ENCODE measurements at regions not wholly inside any gene's neighbourhood (a gene's known extent, or its start where the extent isn't known, plus 50 kb on each side); places are given as distances from the start of the nearest gene placed in this dataset.

DNA sequence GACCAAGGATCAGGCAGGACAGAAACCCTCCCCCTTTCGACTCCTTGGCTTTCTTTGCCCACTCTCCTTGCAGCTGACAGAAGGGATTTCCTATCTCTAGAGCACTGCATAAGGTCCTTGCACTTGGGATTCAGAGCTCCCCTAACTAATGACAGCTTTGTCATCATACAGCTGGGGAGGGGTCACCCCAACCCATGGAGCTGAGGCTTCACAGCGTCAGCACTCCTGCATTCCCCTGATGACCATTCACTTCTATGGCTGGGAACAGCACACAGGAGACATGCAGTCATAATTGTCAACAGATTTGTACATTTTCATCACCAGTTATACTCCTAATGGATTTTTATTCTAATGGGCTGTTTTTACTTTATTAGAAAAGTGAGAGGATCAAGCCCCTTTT, 161.7 kb upstream of the C1orf87 start:
- 69 to 78% (median 77%) methylated on average over 2 of the region's 2 CpGs for WGBS, 3 donors
- ATAC-seq (no peak), DNase-seq (no peak)
- Histone ChIP-seq H3K36me3 (ENCODE audit: insufficient read depth in 1 of 2, low read depth in 1 of 2) (no peaks in the 10 kb centered on the region), H3K4me3 (no peak overlapping the region), H3K27me3 (ENCODE audit: insufficient read depth in 3 of 3, low read length in 2 of 3) (no peaks in the 10 kb centered on the region), H3K27ac (no peak overlapping the region), H3K9me3 (no peaks in the 10 kb centered on the region), H3K4me1 (no peaks in the 10 kb centered on the region)
- TF ChIP-seq, protein P1, sequence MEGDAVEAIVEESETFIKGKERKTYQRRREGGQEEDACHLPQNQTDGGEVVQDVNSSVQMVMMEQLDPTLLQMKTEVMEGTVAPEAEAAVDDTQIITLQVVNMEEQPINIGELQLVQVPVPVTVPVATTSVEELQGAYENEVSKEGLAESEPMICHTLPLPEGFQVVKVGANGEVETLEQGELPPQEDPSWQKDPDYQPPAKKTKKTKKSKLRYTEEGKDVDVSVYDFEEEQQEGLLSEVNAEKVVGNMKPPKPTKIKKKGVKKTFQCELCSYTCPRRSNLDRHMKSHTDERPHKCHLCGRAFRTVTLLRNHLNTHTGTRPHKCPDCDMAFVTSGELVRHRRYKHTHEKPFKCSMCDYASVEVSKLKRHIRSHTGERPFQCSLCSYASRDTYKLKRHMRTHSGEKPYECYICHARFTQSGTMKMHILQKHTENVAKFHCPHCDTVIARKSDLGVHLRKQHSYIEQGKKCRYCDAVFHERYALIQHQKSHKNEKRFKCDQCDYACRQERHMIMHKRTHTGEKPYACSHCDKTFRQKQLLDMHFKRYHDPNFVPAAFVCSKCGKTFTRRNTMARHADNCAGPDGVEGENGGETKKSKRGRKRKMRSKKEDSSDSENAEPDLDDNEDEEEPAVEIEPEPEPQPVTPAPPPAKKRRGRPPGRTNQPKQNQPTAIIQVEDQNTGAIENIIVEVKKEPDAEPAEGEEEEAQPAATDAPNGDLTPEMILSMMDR (IDR thresholded peaks at IDR 0.05): no peak
- intact Hi-C loops (cut with DNase I): no loop called here

DNA sequence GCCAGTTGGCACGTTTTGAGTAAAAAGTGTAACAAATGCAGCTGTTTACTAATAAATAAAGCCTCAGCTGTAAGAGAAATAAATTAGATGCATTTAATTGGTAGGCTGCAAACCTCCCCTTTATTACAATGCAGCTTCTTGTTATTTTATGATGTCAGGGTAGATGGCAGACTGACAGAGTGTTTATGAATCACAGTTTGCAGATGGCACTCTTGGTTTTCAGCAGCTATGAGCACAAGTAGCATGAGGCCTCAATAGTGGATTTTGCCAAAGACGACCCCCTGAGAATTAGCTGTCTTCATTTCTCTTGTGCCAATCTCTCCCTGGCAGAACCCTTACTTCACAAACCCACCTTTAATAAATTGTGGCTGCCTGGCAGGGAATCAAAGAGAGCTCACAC, 161.2 kb upstream of the C1orf87 start:
- Histone ChIP-seq H3K4me1 (no peaks in the 10 kb centered on the region), H3K36me3 (ENCODE audit: insufficient read depth in 1 of 2, low read depth in 1 of 2) (no peaks in the 10 kb centered on the region), H3K27ac (no peak overlapping the region), H3K9me3 (no peaks in the 10 kb centered on the region), H3K27me3 (ENCODE audit: insufficient read depth in 3 of 3, low read length in 2 of 3) (no peaks in the 10 kb centered on the region), H3K4me3 (no peak overlapping the region)
- ATAC-seq (no peak), DNase-seq (no peak)
- intact Hi-C loops (cut with DNase I): no loop called here
- TF ChIP-seq, protein P1 (IDR thresholded peaks at IDR 0.05): no peak
- 43 to 46% (median 44%) methylated on average over 2 of the region's 2 CpGs for WGBS, 3 donors

DNA sequence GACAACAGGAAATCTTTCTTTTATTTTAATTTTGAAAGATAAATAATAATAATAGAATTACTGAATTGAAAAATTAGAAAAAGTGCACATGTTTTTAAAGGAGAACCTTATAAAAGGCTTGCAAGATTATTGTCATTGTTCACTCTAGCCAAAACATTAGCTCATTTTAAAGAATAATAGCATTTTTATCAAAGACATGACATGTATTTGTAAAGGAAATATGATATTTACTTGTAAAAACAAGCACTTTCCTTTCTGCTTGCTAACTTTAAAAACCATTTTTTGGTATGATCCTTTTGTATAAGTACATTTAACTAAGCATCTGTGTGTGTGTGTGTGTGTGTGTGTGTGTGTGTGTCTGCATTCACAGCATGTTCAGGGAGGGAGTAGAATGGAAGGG, 156.3 kb upstream of the C1orf87 start:
- no peak overlapping the region for H3K4me3 ChIP-seq
- H3K4me1 ChIP-seq: no peaks in the 10 kb centered on the region
- ATAC-seq (no peak), DNase-seq (no peak)
- intact Hi-C loops (cut with DNase I): no loop called here
- no peaks in the 10 kb centered on the region for H3K36me3 ChIP-seq (ENCODE audit: insufficient read depth in 1 of 2, low read depth in 1 of 2)
- no peaks in the 10 kb centered on the region for H3K27me3 ChIP-seq (ENCODE audit: insufficient read depth in 3 of 3, low read length in 2 of 3)
- TF ChIP-seq, protein P1 (IDR thresholded peaks at IDR 0.05): no peak
- no peak overlapping the region for H3K27ac ChIP-seq
- H3K9me3 ChIP-seq: no peaks in the 10 kb centered on the region

DNA sequence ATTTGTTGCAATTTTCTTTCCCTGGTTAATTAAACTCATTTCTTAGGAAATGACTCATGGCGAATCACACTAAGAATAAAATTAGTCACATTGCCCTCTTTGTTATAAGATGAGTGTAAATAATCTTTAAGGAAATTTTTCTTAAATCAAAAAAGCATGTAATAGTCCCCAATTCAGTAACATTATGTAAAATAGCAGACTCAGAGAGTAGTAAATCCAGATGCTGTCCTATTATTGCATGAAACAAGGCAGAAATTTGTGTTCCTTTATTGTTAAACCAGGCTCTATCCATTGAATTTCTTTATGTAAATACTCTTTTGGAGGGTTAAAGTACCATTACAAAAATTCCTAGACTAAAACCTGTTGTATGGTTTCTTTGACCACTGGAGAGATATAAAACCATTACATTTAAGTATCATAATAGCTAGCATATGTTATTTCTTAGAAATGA, 154.5 kb upstream of the C1orf87 start:
- Histone ChIP-seq H3K27me3 (ENCODE audit: insufficient read depth in 3 of 3, low read length in 2 of 3) (no peaks in the 10 kb centered on the region), H3K36me3 (ENCODE audit: insufficient read depth in 1 of 2, low read depth in 1 of 2) (no peaks in the 10 kb centered on the region), H3K4me3 (no peak overlapping the region), H3K4me1 (no peaks in the 10 kb centered on the region), H3K27ac (no peak overlapping the region), H3K9me3 (no peaks in the 10 kb centered on the region)
- 83 to 94% (median 91%) methylated on average over 1 of the region's 1 CpG for WGBS, 3 donors
- TF ChIP-seq, protein P1 (IDR thresholded peaks at IDR 0.05): no peak
- no peak for ATAC-seq
- intact Hi-C loops (cut with DNase I): no loop called here
- DNase-seq: no peak

DNA sequence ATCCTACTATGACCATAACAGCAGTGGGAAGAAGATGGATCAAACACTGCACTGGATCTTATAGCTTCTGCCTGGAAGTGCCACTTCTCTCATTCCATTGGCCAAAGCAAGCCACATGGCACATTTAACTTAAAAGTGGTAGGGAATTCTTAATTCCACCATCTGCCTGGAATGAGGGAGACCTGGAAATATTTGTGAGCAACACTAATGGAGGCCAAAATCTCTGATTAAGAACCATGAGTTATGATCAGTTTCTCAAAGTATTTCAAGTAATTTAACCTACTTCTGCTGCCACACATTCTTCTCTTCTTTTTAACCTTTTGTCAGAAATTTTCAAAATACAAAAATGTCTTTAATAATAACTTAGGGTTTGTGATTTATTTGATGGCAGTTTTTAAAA, 154.0 kb upstream of the C1orf87 start:
- no peak for ATAC-seq

More for the DNA sequence above, 154.0 kb upstream of the C1orf87 start:
- no peak overlapping the region for H3K4me3 ChIP-seq
- H3K9me3 ChIP-seq: no peaks in the 10 kb centered on the region
- TF ChIP-seq, protein P1 (IDR thresholded peaks at IDR 0.05): no peak
- no peak overlapping the region for H3K27ac ChIP-seq
- no peaks in the 10 kb centered on the region for H3K27me3 ChIP-seq (ENCODE audit: insufficient read depth in 3 of 3, low read length in 2 of 3)
- no peak for DNase-seq
- intact Hi-C loops (cut with DNase I): no loop called here
- no peaks in the 10 kb centered on the region for H3K36me3 ChIP-seq (ENCODE audit: insufficient read depth in 1 of 2, low read depth in 1 of 2)
- H3K4me1 ChIP-seq: no peaks in the 10 kb centered on the region

Measured in psoas muscle (tissue), 7 donors.